ENCODE measurements at regions not wholly inside any gene's neighbourhood (a gene's known extent, or its start where the extent isn't known, plus 50 kb on each side); places are given as distances from the start of the nearest gene placed in this dataset.

- ATAC-seq: no peak
- intact Hi-C loops (cut with DNase I): no loop called here
- TF ChIP-seq POLR2A (IDR thresholded peaks at IDR 0.05) (no peak), CTCF (IDR thresholded peaks at IDR 0.05) (no peak)
Observed at GRCh38 chr3:59401924-59402323, 352.1 kb upstream of the CFAP20DC start.

GRCh38 chr3:59392116-59392515 is 342.3 kb upstream of the CFAP20DC start:
- no peaks in the 10 kb centered on the region for H3K27me3 ChIP-seq
- ATAC-seq (no peak), DNase-seq (no peak)
- no peak overlapping the region for H3K27ac ChIP-seq
- H3K9me3 ChIP-seq: no peaks in the 10 kb centered on the region
- no peak for TF ChIP-seq POLR2A (IDR thresholded peaks at IDR 0.05)
- no peak for TF ChIP-seq CTCF (IDR thresholded peaks at IDR 0.05)
- WGBS, 4 donors: 68 to 84% (median 73%) methylated on average over 1 of the region's 1 CpG
- intact Hi-C loops (cut with DNase I): no loop called here
- H3K36me3 ChIP-seq: no peaks in the 10 kb centered on the region
- no peak overlapping the region for H3K4me3 ChIP-seq
- H3K4me1 ChIP-seq: no peaks in the 10 kb centered on the region

More at GRCh38 chr3:59401924-59402323, 352.1 kb upstream of the CFAP20DC start:
- no peak overlapping the region for H3K4me3 ChIP-seq
- DNase-seq: no peak
- no peaks in the 10 kb centered on the region for H3K36me3 ChIP-seq
- H3K4me1 ChIP-seq: no peaks in the 10 kb centered on the region
- no peaks in the 10 kb centered on the region for H3K27me3 ChIP-seq
- no peaks in the 10 kb centered on the region for H3K9me3 ChIP-seq
- H3K27ac ChIP-seq: no peak overlapping the region
- 70 to 90% (median 73%) methylated on average over 2 of the region's 2 CpGs for WGBS, 4 donors

GRCh38 chr3:59391131-59391530 is 341.3 kb upstream of the CFAP20DC start:
- Histone ChIP-seq H3K27ac (no peak overlapping the region), H3K4me1 (no peaks in the 10 kb centered on the region), H3K27me3 (no peaks in the 10 kb centered on the region), H3K4me3 (no peak overlapping the region), H3K36me3 (no peaks in the 10 kb centered on the region), H3K9me3 (no peaks in the 10 kb centered on the region)
- DNase-seq: no peak
- intact Hi-C loops (cut with DNase I): no loop called here
- TF ChIP-seq CTCF (IDR thresholded peaks at IDR 0.05) (no peak), POLR2A (IDR thresholded peaks at IDR 0.05) (no peak)
- no peak for ATAC-seq
- 82 to 93% (median 91%) methylated on average over 7 of the region's 7 CpGs for WGBS, 4 donors

- ATAC-seq: no peak
- H3K4me3 ChIP-seq: no peak overlapping the region
- H3K9me3 ChIP-seq: no peaks in the 10 kb centered on the region
- 68 to 88% (median 87%) methylated on average over 3 of the region's 3 CpGs for WGBS, 4 donors
- TF ChIP-seq POLR2A (IDR thresholded peaks at IDR 0.05) (no peak), CTCF (IDR thresholded peaks at IDR 0.05) (no peak)
- H3K36me3 ChIP-seq: no peaks in the 10 kb centered on the region
- DNase-seq: no peak
- no peaks in the 10 kb centered on the region for H3K27me3 ChIP-seq
- intact Hi-C loops (cut with DNase I): no loop called here
- peaks cover 0 to 4% (median 0%) of the 10 kb centered on the region in 12 donors for H3K4me1 ChIP-seq
- no peak overlapping the region for H3K27ac ChIP-seq
Observed at GRCh38 chr3:59388555-59389270, 338.9 kb upstream of the CFAP20DC start.

Data from heart left ventricle (tissue), 16 donors.